ENCODE measurements at regions not wholly inside any gene's neighbourhood (a gene's known extent, or its start where the extent isn't known, plus 50 kb on each side); places are given as distances from the start of the nearest gene placed in this dataset.

DNA sequence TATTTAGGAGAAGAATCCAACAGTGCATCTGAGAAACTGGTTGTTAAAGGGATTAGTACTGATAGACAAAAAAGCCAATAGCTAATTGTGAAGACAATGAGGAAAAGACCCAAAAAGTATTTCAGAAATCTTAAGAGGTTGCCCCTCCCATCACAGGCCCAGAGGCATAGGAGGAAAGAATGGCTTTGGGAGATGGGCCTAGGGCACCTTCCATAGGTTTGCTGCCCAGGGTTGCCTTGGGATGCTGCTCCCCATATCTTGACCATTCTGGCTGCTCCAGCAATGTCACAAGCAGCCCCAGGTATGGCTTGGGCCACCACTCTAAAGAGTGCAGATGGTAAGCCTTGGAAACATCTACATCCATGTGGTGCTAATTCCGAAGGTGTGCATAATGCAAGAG is 68.7 kb upstream of the CD5L start:
- Histone ChIP-seq H3K4me3 (ENCODE audit: low read depth in 2 of 2, low read length in 2 of 2) (no peak overlapping the region), H3K9me3 (ENCODE audit: control insufficient read depth, insufficient read depth, low read depth, low read length) (no peaks in the 10 kb centered on the region), H3K36me3 (ENCODE audit: control insufficient read depth, insufficient read depth, low read length) (no peaks in the 10 kb centered on the region), H3K27me3 (ENCODE audit: control insufficient read depth, insufficient read depth, low read length) (no peaks in the 10 kb centered on the region), H3K27ac (ENCODE audit: low read length) (no peak overlapping the region), H3K4me1 (ENCODE audit: control insufficient read depth, insufficient read depth, low read length) (no peaks in the 10 kb centered on the region)
- CTCF ChIA-PET, result no interaction called here
- intact Hi-C loops (cut with micrococcal nuclease; ENCODE audit: unreplicated experiment) (no loop called here), in situ Hi-C loops (cut with HindIII; ENCODE audit: low pct_unique_long_range_greater_than_20kb, low sequenced_read_pairs) (no loop called here)
- BruUV-seq (replicated peaks), result no TSS peak
- ATAC-seq (no peak), DNase-seq (ENCODE audit: low read depth, low spot score) (no peak)
- TF ChIP-seq SIN3A (IDR thresholded peaks at IDR 0.05; ENCODE audit: borderline replicate concordance, insufficient read depth, low read depth, low read length), result no peak
- TF ChIP-seq, protein P1, sequence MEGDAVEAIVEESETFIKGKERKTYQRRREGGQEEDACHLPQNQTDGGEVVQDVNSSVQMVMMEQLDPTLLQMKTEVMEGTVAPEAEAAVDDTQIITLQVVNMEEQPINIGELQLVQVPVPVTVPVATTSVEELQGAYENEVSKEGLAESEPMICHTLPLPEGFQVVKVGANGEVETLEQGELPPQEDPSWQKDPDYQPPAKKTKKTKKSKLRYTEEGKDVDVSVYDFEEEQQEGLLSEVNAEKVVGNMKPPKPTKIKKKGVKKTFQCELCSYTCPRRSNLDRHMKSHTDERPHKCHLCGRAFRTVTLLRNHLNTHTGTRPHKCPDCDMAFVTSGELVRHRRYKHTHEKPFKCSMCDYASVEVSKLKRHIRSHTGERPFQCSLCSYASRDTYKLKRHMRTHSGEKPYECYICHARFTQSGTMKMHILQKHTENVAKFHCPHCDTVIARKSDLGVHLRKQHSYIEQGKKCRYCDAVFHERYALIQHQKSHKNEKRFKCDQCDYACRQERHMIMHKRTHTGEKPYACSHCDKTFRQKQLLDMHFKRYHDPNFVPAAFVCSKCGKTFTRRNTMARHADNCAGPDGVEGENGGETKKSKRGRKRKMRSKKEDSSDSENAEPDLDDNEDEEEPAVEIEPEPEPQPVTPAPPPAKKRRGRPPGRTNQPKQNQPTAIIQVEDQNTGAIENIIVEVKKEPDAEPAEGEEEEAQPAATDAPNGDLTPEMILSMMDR (IDR thresholded peaks at IDR 0.05), result no peak
- TF ChIP-seq TCF7L2 (IDR thresholded peaks at IDR 0.05; ENCODE audit: low read depth, low read length), result no peak
- TF ChIP-seq, protein P2, sequence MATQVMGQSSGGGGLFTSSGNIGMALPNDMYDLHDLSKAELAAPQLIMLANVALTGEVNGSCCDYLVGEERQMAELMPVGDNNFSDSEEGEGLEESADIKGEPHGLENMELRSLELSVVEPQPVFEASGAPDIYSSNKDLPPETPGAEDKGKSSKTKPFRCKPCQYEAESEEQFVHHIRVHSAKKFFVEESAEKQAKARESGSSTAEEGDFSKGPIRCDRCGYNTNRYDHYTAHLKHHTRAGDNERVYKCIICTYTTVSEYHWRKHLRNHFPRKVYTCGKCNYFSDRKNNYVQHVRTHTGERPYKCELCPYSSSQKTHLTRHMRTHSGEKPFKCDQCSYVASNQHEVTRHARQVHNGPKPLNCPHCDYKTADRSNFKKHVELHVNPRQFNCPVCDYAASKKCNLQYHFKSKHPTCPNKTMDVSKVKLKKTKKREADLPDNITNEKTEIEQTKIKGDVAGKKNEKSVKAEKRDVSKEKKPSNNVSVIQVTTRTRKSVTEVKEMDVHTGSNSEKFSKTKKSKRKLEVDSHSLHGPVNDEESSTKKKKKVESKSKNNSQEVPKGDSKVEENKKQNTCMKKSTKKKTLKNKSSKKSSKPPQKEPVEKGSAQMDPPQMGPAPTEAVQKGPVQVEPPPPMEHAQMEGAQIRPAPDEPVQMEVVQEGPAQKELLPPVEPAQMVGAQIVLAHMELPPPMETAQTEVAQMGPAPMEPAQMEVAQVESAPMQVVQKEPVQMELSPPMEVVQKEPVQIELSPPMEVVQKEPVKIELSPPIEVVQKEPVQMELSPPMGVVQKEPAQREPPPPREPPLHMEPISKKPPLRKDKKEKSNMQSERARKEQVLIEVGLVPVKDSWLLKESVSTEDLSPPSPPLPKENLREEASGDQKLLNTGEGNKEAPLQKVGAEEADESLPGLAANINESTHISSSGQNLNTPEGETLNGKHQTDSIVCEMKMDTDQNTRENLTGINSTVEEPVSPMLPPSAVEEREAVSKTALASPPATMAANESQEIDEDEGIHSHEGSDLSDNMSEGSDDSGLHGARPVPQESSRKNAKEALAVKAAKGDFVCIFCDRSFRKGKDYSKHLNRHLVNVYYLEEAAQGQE (IDR thresholded peaks at IDR 0.05; ENCODE audit: insufficient read depth in 1 of 2, low read depth in 2 of 2, low read length in 1 of 2), result no peak
- POLR2A ChIA-PET, result no interaction called here

DNA sequence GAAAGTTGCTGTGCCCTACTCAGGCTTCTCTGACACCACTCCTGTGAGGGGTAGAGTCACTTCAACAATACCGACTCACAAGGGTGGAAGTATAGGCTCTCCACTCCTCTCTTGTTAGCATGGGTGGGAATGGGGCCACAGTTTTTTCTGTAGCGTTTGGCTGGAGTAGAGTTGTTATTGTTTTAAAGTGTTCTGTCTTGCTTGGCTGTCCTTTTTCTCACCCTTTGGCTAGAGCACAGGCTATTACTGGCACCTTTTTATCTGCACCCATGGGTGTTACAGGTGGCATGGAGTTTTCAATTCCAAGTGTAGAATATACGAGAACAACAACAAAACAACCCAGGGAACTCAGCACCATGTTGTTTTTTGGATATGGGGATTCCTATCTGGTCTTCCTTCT is 74.3 kb upstream of the CD5L start:
- DNase-seq (ENCODE audit: low read depth, low spot score), result no peak
- TF ChIP-seq, protein P1 (IDR thresholded peaks at IDR 0.05), result no peak
- TF ChIP-seq SIN3A (IDR thresholded peaks at IDR 0.05; ENCODE audit: borderline replicate concordance, insufficient read depth, low read depth, low read length) (no peak), TCF7L2 (IDR thresholded peaks at IDR 0.05; ENCODE audit: low read depth, low read length) (no peak), POLR2AphosphoS5 (IDR thresholded peaks at IDR 0.05; ENCODE audit: low read depth, low read length) (no peak)
- TF ChIP-seq, protein P2 (IDR thresholded peaks at IDR 0.05; ENCODE audit: insufficient read depth in 1 of 2, low read depth in 2 of 2, low read length in 1 of 2), result no peak
- ATAC-seq, result no peak
- ChIA-PET POLR2A (no interaction called here), CTCF (no interaction called here)
- no peaks in the 10 kb centered on the region for H3K9me3 ChIP-seq (ENCODE audit: control insufficient read depth, insufficient read depth, low read depth, low read length)
- H3K4me3 ChIP-seq (ENCODE audit: low read depth in 2 of 2, low read length in 2 of 2), result no peak overlapping the region
- no peaks in the 10 kb centered on the region for H3K4me1 ChIP-seq (ENCODE audit: control insufficient read depth, insufficient read depth, low read length)
- H3K27me3 ChIP-seq (ENCODE audit: control insufficient read depth, insufficient read depth, low read length), result peaks cover 2% of the 10 kb centered on the region; the same call in 1 of the 2 replicates
- no peaks in the 10 kb centered on the region for H3K36me3 ChIP-seq (ENCODE audit: control insufficient read depth, insufficient read depth, low read length)
- intact Hi-C loops (cut with micrococcal nuclease; ENCODE audit: unreplicated experiment) (no loop called here), in situ Hi-C loops (cut with HindIII; ENCODE audit: low pct_unique_long_range_greater_than_20kb, low sequenced_read_pairs) (no loop called here)
- no TSS peak for BruUV-seq (replicated peaks)
- H3K27ac ChIP-seq (ENCODE audit: low read length), result no peak overlapping the region
